ENCODE measurements at regions not wholly inside any gene's neighbourhood (a gene's known extent, or its start where the extent isn't known, plus 50 kb on each side); places are given as distances from the start of the nearest gene placed in this dataset.

DNA sequence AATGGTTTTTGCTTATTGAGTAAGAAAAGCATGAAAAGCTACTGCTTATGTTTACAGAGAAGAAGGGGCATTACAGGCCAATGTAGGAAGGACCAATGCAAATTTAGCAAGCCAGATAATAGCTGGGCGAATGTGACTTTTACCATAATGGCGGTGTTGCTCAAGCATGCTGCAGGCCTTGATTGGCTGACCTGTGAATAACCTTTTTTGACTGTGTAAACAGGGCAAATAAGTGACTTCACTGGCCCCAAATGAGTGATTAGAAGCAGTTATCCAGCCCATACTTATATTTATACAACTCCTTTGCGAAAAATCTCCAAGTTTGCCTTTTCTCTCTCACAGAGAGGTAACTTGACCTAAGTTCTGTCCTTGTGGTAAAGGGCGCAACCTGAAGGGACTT, 146.9 kb downstream of the SP3 start:
- no peak for TF ChIP-seq POLR2A (IDR thresholded peaks at IDR 0.05)
- TF ChIP-seq, protein P1, sequence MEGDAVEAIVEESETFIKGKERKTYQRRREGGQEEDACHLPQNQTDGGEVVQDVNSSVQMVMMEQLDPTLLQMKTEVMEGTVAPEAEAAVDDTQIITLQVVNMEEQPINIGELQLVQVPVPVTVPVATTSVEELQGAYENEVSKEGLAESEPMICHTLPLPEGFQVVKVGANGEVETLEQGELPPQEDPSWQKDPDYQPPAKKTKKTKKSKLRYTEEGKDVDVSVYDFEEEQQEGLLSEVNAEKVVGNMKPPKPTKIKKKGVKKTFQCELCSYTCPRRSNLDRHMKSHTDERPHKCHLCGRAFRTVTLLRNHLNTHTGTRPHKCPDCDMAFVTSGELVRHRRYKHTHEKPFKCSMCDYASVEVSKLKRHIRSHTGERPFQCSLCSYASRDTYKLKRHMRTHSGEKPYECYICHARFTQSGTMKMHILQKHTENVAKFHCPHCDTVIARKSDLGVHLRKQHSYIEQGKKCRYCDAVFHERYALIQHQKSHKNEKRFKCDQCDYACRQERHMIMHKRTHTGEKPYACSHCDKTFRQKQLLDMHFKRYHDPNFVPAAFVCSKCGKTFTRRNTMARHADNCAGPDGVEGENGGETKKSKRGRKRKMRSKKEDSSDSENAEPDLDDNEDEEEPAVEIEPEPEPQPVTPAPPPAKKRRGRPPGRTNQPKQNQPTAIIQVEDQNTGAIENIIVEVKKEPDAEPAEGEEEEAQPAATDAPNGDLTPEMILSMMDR (IDR thresholded peaks at IDR 0.05), result no peak
- no peak for TF ChIP-seq POLR2AphosphoS5 (IDR thresholded peaks at IDR 0.05)
